HepG2 (cell line): ENCODE measurements at regions not wholly inside any gene's neighbourhood (a gene's known extent, or its start where the extent isn't known, plus 50 kb on each side); places are given as distances from the start of the nearest gene placed in this dataset.
A peak's percentile ranks its signal among the peaks of the same experiment; 100 is the strongest.

Source experiments
- EP300 ChIP-seq, 3 experiments: sonication (generic) in 1 of 3; formaldehyde crosslinking in 1 of 3; IDR thresholded peaks; 2 replicates each; pipeline versions ENCODE4 v1.5.1 to v1.6.1; 2011 to 2020; ENCODE audit warnings: low read depth in 2 of 3, low read length in 2 of 3, borderline replicate concordance in 1 of 3, improper control_type of control experiment in 1 of 3, mild to moderate bottlenecking in 1 of 3, missing genetic modification reagents in 1 of 3, moderate library complexity in 1 of 3
- FOXA3 ChIP-seq: IDR thresholded peaks from 2 replicates; pipeline ENCODE4 v1.6.1; 2016; ENCODE audit warnings: missing genetic modification reagents, missing compliant biosample characterization
- FUBP1 ChIP-seq: sonication (generic); formaldehyde crosslinking; IDR thresholded peaks from 2 replicates; pipeline ENCODE4 v1.5.1; 2020; ENCODE audit warnings: missing genetic modification reagents, mild to moderate bottlenecking, borderline replicate concordance
- GLI4 ChIP-seq: sonication (generic); formaldehyde crosslinking; IDR thresholded peaks from 2 replicates; pipeline ENCODE4 v1.5.1; 2020; ENCODE audit warnings: missing genetic modification reagents, mild to moderate bottlenecking, moderate library complexity, borderline replicate concordance
- HCFC1 ChIP-seq: fragments of 150-350 bp; IDR thresholded peaks from 2 replicates; pipeline ENCODE4 v1.6.1; 2014; ENCODE audit warnings: low read depth, low read length
- HDAC1 ChIP-seq: sonication (generic); formaldehyde crosslinking; IDR thresholded peaks from 2 replicates; pipeline ENCODE4 v1.5.1; 2020; ENCODE audit warnings: mild to moderate bottlenecking, missing genetic modification reagents
- HDAC2 ChIP-seq: sonication (generic); formaldehyde crosslinking; IDR thresholded peaks from 2 replicates; pipeline ENCODE4 v1.4.0; 2020; ENCODE audit warnings: missing genetic modification reagents
- IRF2 ChIP-seq: IDR thresholded peaks from 2 replicates; pipeline ENCODE4 v1.6.1; 2018; ENCODE audit warnings: missing genetic modification reagents, missing compliant biosample characterization
- KAT7 ChIP-seq: IDR thresholded peaks from 2 replicates; pipeline ENCODE4 v1.6.1; 2018; ENCODE audit warnings: borderline replicate concordance, missing compliant biosample characterization
- KDM2A ChIP-seq: sonication (generic); formaldehyde crosslinking; IDR thresholded peaks from 2 replicates; pipeline ENCODE4 v1.4.0; 2020; ENCODE audit warnings: low read depth, missing genetic modification reagents, borderline replicate concordance
- MED1 ChIP-seq: sonication (generic); formaldehyde crosslinking; IDR thresholded peaks from 2 replicates; pipeline ENCODE4 v1.4.0; 2020; ENCODE audit warnings: missing genetic modification reagents
- MXD4 ChIP-seq: IDR thresholded peaks from 2 replicates; pipeline ENCODE4 v1.6.1; 2016; ENCODE audit warnings: mild to moderate bottlenecking, missing biosample characterization, missing genetic modification reagents
- PAWR ChIP-seq: sonication (generic); formaldehyde crosslinking; IDR thresholded peaks from 2 replicates; pipeline ENCODE4 v1.4.0; 2020; ENCODE audit warnings: missing genetic modification reagents, mild to moderate bottlenecking, borderline replicate concordance
- RBM22 ChIP-seq: fragments of 200-400 bp; formaldehyde crosslinking; optimal IDR thresholded peaks from 2 replicates; pipeline ENCODE3; 2017; ENCODE audit warnings: mild to moderate bottlenecking, low read length, moderate library complexity
- SIX4 ChIP-seq: sonication (generic); formaldehyde crosslinking; IDR thresholded peaks from 2 replicates; pipeline ENCODE4 v1.4.0; 2020; ENCODE audit warnings: missing genetic modification reagents
- SNAI1 ChIP-seq: sonication (generic); formaldehyde crosslinking; IDR thresholded peaks from 2 replicates; pipeline ENCODE4 v1.5.0; 2020; ENCODE audit warnings: mild to moderate bottlenecking, missing genetic modification reagents, borderline replicate concordance
- TAF15 ChIP-seq: fragments of 200-400 bp; formaldehyde crosslinking; IDR thresholded peaks from one replicate; pipeline ENCODE4 v1.6.1; 2018; ENCODE audit warnings: mild to moderate bottlenecking, low read depth, low read length; ENCODE audit not compliant: poor library complexity, severe bottlenecking
- TRIM24 ChIP-seq: sonication (generic); formaldehyde crosslinking; IDR thresholded peaks from 2 replicates; pipeline ENCODE4 v1.8.0; 2022; ENCODE audit warnings: mild to moderate bottlenecking, missing genetic modification reagents
- ZBTB38 ChIP-seq: sonication (generic); formaldehyde crosslinking; IDR thresholded peaks from 2 replicates; pipeline ENCODE4 v1.5.1; 2020; ENCODE audit warnings: mild to moderate bottlenecking, missing genetic modification reagents
- ZNF121 ChIP-seq: sonication (generic); formaldehyde crosslinking; IDR thresholded peaks from 2 replicates; pipeline ENCODE4 v1.5.0; 2020; ENCODE audit warnings: mild to moderate bottlenecking, missing genetic modification reagents
- ZNF142 ChIP-seq: sonication (generic); formaldehyde crosslinking; IDR thresholded peaks from 2 replicates; pipeline ENCODE4 v1.4.0; 2020; ENCODE audit warnings: missing genetic modification reagents
- ZNF343 ChIP-seq: sonication (generic); formaldehyde crosslinking; IDR thresholded peaks from 2 replicates; pipeline ENCODE4 v1.4.0; 2020; ENCODE audit warnings: mild to moderate bottlenecking, missing genetic modification reagents
- ZNF605 ChIP-seq: sonication (generic); formaldehyde crosslinking; IDR thresholded peaks from 2 replicates; pipeline ENCODE4 v1.8.0; 2022; ENCODE audit warnings: mild to moderate bottlenecking, missing genetic modification reagents
- ZNF660 ChIP-seq: sonication (generic); formaldehyde crosslinking; IDR thresholded peaks from 2 replicates; pipeline ENCODE4 v1.5.1; 2020; ENCODE audit warnings: mild to moderate bottlenecking, low read depth, missing genetic modification reagents, borderline replicate concordance
- ZNF878 ChIP-seq: sonication (generic); formaldehyde crosslinking; IDR thresholded peaks from 2 replicates; pipeline ENCODE4 v1.8.1; 2023; ENCODE audit warnings: mild to moderate bottlenecking, missing genetic modification reagents, moderate library complexity
- ZSCAN31 ChIP-seq: sonication (generic); formaldehyde crosslinking; IDR thresholded peaks from 2 replicates; pipeline ENCODE4 v1.5.0; 2020; ENCODE audit warnings: low read depth, mild to moderate bottlenecking, missing genetic modification reagents

GRCh38 chr7:26949319-26949718 lies 84.9 kb upstream of the SKAP2 start (continued):
- TF ChIP-seq PAWR (CRISPR knock-in tag) (no peak), KDM2A (CRISPR knock-in tag) (no peak), ZSCAN31 (CRISPR knock-in tag) (no peak), MXD4 (CRISPR knock-in tag) (no peak), FUBP1 (no peak), ZNF660 (CRISPR knock-in tag) (no peak), RBM22 (no peak), SIX4 (CRISPR knock-in tag) (no peak), TRIM24 (CRISPR knock-in tag) (no peak), KAT7 (no peak), ZNF142 (CRISPR knock-in tag) (no peak), ZNF121 (no peak), ZNF343 (CRISPR knock-in tag) (no peak), MED1 (CRISPR knock-in tag) (0 out of 2 replicates have a peak, but pooled peaks have one; percentile 33), SNAI1 (no peak), ZBTB38 (CRISPR knock-in tag) (no peak), HDAC1 (CRISPR knock-in tag) (peak; percentile 32; the same call in 1 of the 2 replicates), ZNF605 (CRISPR knock-in tag) (no peak), FOXA3 (CRISPR knock-in tag) (peak; percentile 81), HDAC2 (peak; percentile 82), IRF2 (no peak), ZNF878 (CRISPR knock-in tag) (no peak), HCFC1 (no peak), EP300 (IDR thresholded peaks at IDR 0.05; ENCODE audit: low read depth in 2 of 2, low read length in 2 of 2) (peak in 1 of 2 experiments; percentile 81; a peak in 2 of 4 replicates), EP300 (CRISPR knock-in tag; IDR thresholded peaks at IDR 0.05; ENCODE audit: borderline replicate concordance) (peak; percentile 27; the same call in 1 of the 2 replicates), GLI4 (CRISPR knock-in tag) (no peak), TAF15 (no peak)
